ENCODE measurements at regions not wholly inside any gene's neighbourhood (a gene's known extent, or its start where the extent isn't known, plus 50 kb on each side); places are given as distances from the start of the nearest gene placed in this dataset.

- H3K4me3 ChIP-seq (ENCODE audit: low read length), result no peak overlapping the region
- H3K27ac ChIP-seq (ENCODE audit: low read depth, low read length), result no peak overlapping the region
- no peaks in the 10 kb centered on the region for H3K36me3 ChIP-seq (ENCODE audit: control insufficient read depth, insufficient read depth, low read length)
- H3K4me1 Mint-ChIP-seq, result peaks cover 4% of the 10 kb centered on the region
- no peak overlapping the region for H3K27ac Mint-ChIP-seq
- no peaks in the 10 kb centered on the region for H3K4me1 ChIP-seq (ENCODE audit: control insufficient read depth, insufficient read depth, low read length)
- H3K9me3 Mint-ChIP-seq, result no peaks in the 10 kb centered on the region
- TF ChIP-seq CTCF (conservative IDR thresholded peaks at IDR 0.05), result no peak
- 85 to 91% methylated on average over 7 to 9 of the region's 9 CpGs for WGBS, 2 experiments (ENCODE audit: insufficient coverage in 1 of 2, insufficient read length in 1 of 2)
- H3K27me3 ChIP-seq (ENCODE audit: control insufficient read depth, insufficient read depth, low read length, poor library complexity, severe bottlenecking), result no peaks in the 10 kb centered on the region
- H3K27me3 Mint-ChIP-seq (ENCODE audit: insufficient read depth), result no peaks in the 10 kb centered on the region
- H3K9me3 ChIP-seq (ENCODE audit: control insufficient read depth, low read length), result no peaks in the 10 kb centered on the region
- H3K9ac ChIP-seq (ENCODE audit: extremely low read depth, low read length, poor library complexity, severe bottlenecking), result no peak overlapping the region
- H3K4me3 Mint-ChIP-seq, result no peak overlapping the region
- no peak for DNase-seq
- H3K36me3 Mint-ChIP-seq (ENCODE audit: low read depth), result no peaks in the 10 kb centered on the region
Measured at GRCh38 chr16:50954469-50954868, 196.6 kb downstream of the SALL1 start.

- Histone ChIP-seq H3K9me3 (ENCODE audit: control insufficient read depth, low read length) (no peaks in the 10 kb centered on the region), H3K4me1 (ENCODE audit: control insufficient read depth, insufficient read depth, low read length) (no peaks in the 10 kb centered on the region), H3K27ac (ENCODE audit: low read depth, low read length) (no peak overlapping the region), H3K27me3 (ENCODE audit: control insufficient read depth, insufficient read depth, low read length, poor library complexity, severe bottlenecking) (no peaks in the 10 kb centered on the region), H3K9ac (ENCODE audit: extremely low read depth, low read length, poor library complexity, severe bottlenecking) (no peak overlapping the region), H3K4me3 (ENCODE audit: low read length) (no peak overlapping the region), H3K36me3 (ENCODE audit: control insufficient read depth, insufficient read depth, low read length) (no peaks in the 10 kb centered on the region)
- Mint-ChIP-seq H3K4me1 (peaks cover 4% of the 10 kb centered on the region), H3K9me3 (no peaks in the 10 kb centered on the region), H3K36me3 (ENCODE audit: low read depth) (no peaks in the 10 kb centered on the region), H3K27me3 (ENCODE audit: insufficient read depth) (no peaks in the 10 kb centered on the region), H3K27ac (no peak overlapping the region), H3K4me3 (no peak overlapping the region)
- TF ChIP-seq CTCF (conservative IDR thresholded peaks at IDR 0.05), result no peak
- no peak for DNase-seq
- 92 to 94% methylated on average over 2 of the region's 2 CpGs for WGBS, 2 experiments (ENCODE audit: insufficient coverage in 1 of 2, insufficient read length in 1 of 2)
Measured at GRCh38 chr16:50953290-50953689, 197.8 kb downstream of the SALL1 start.

GRCh38 chr16:50950955-50951354 lies 200.1 kb downstream of the SALL1 start:
- Histone ChIP-seq H3K27me3 (ENCODE audit: control insufficient read depth, insufficient read depth, low read length, poor library complexity, severe bottlenecking) (no peaks in the 10 kb centered on the region), H3K9me3 (ENCODE audit: control insufficient read depth, low read length) (no peaks in the 10 kb centered on the region), H3K4me1 (ENCODE audit: control insufficient read depth, insufficient read depth, low read length) (no peaks in the 10 kb centered on the region), H3K36me3 (ENCODE audit: control insufficient read depth, insufficient read depth, low read length) (no peaks in the 10 kb centered on the region), H3K27ac (ENCODE audit: low read depth, low read length) (no peak overlapping the region), H3K4me3 (ENCODE audit: low read length) (no peak overlapping the region), H3K9ac (ENCODE audit: extremely low read depth, low read length, poor library complexity, severe bottlenecking) (no peak overlapping the region)
- Mint-ChIP-seq H3K4me1 (no peaks in the 10 kb centered on the region), H3K27me3 (ENCODE audit: insufficient read depth) (no peaks in the 10 kb centered on the region), H3K9me3 (no peaks in the 10 kb centered on the region), H3K27ac (no peak overlapping the region), H3K4me3 (no peak overlapping the region), H3K36me3 (ENCODE audit: low read depth) (no peaks in the 10 kb centered on the region)
- TF ChIP-seq CTCF (conservative IDR thresholded peaks at IDR 0.05), result no peak
- no peak for DNase-seq
- WGBS, 2 experiments (ENCODE audit: insufficient coverage in 1 of 2, insufficient read length in 1 of 2), result 87 to 93% methylated on average over 3 of the region's 3 CpGs
